Lung (tissue), 11 donors: ENCODE measurements at regions not wholly inside any gene's neighbourhood (a gene's known extent, or its start where the extent isn't known, plus 50 kb on each side); places are given as distances from the start of the nearest gene placed in this dataset.

Experiments used
- ATAC-seq: fragments of 200-7000 bp; cut with Tn5 transposase; one replicate; pipeline ENCODE4 v1.9.1; 2020; ENCODE audit warnings: moderate number of reproducible peaks; ENCODE audit not compliant: insufficient read depth, low FRiP score
- DNase-seq, 3 donors: peaks; one replicate each; pipeline ENCODE4 v3.0.0-alpha.2; 2013 to 2017
- H3K27ac ChIP-seq, 2 donors: one replicate each; pipeline ENCODE4 v1.5.1; 2013; ENCODE audit warnings: mild to moderate bottlenecking in 2 of 2, moderate library complexity in 2 of 2, control low read depth in 1 of 2, inconsistent platforms in 1 of 2, low read depth in 1 of 2, low read length in 1 of 2
- H3K27me3 ChIP-seq, 3 donors: one replicate each; pipeline ENCODE4 v1.5.1; 2013; ENCODE audit warnings: low read length in 2 of 3; ENCODE audit not compliant: control insufficient read depth in 3 of 3, insufficient read depth in 3 of 3
- H3K36me3 ChIP-seq, 4 donors: one replicate each; pipeline ENCODE4 v1.5.1; 2013; ENCODE audit warnings: low read length in 4 of 4, mild to moderate bottlenecking in 1 of 4, moderate library complexity in 1 of 4; ENCODE audit not compliant: control insufficient read depth in 4 of 4, insufficient read depth in 4 of 4
- H3K4me1 ChIP-seq, 5 donors: one replicate each; pipeline ENCODE4 v1.5.1; 2013; ENCODE audit warnings: low read length in 5 of 5, mild to moderate bottlenecking in 2 of 5, moderate library complexity in 1 of 5; ENCODE audit not compliant: control insufficient read depth in 5 of 5, insufficient read depth in 5 of 5
- H3K4me3 ChIP-seq: one replicate; pipeline ENCODE4 v1.5.1; 2013; ENCODE audit warnings: mild to moderate bottlenecking, control low read depth, moderate library complexity
- H3K9ac ChIP-seq, 2 donors: one replicate each; pipeline ENCODE4 v1.5.1; 2013; ENCODE audit warnings: low read length in 2 of 2, control low read depth in 1 of 2; ENCODE audit not compliant: insufficient read depth in 1 of 2
- H3K9me3 ChIP-seq, 4 donors: one replicate each; pipeline ENCODE4 v1.5.1; 2013; ENCODE audit warnings: low read length in 3 of 4, mild to moderate bottlenecking in 1 of 4, moderate library complexity in 1 of 4; ENCODE audit not compliant: control insufficient read depth in 4 of 4, insufficient read depth in 3 of 4
- CTCF ChIP-seq: IDR thresholded peaks from 2 replicates; pipeline ENCODE4 v1.5.1; 2012; ENCODE audit warnings: mild to moderate bottlenecking; ENCODE audit errors: control extremely low read depth, extremely low read depth
- WGBS, 2 donors: extraction: QIAGEN DNeasy Blood & Tissue Kit; methylation state at CpG; one replicate each; pipeline ENCODE4 v1.1.7; 2013; 5-methylcytosine and 5-hydroxymethylcytosine counted together
- donor health status: control.
- donor health status: control.
- donor health status: Bipolar disorder and iron deficiency.
- donor health status: healthy.
- donor health status: DM: yes; HTN: yes; CAD: no.

- Histone ChIP-seq H3K27me3 (no peaks in the 10 kb centered on the region), H3K27ac (no peak overlapping the region), H3K9ac (no peak overlapping the region), H3K4me1 (peaks cover 0 to 48% (median 0%) of the 10 kb centered on the region in 5 donors), H3K4me3 (no peak overlapping the region), H3K9me3 (no peaks in the 10 kb centered on the region), H3K36me3 (no peaks in the 10 kb centered on the region)
- ATAC-seq (no peak), DNase-seq (peak; percentile 60 to 98 (median 97))
- 38 to 48% methylated on average over 1 of the region's 1 CpG for WGBS, 2 donors
- TF ChIP-seq CTCF = no peak
Observed at GRCh38 chr14:59120921-59121320, 67.5 kb upstream of the DAAM1 start.

DNA sequence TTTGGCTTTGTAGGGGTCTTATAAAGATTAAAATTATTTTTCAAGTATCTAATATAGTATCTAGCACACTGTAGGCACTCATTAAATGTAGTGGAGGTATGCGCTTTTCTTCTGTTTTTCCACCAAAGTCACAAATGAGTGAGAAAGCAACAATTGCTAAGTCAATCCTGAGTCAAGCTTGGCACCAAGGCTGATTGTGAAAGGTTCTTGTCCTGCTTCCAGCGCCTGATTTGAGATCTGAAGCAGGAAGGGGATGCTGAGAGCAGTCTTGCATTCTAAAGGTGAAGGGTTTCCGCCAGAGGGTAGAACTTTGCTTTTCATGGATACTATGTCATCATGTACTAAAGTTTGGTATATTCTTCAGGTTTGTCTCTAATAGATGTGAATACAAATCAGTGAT, 64.9 kb upstream of the DAAM1 start:
- WGBS, 2 donors = 78 to 89% methylated on average over 3 of the region's 3 CpGs
- Histone ChIP-seq H3K27me3 (no peaks in the 10 kb centered on the region), H3K27ac (no peak overlapping the region), H3K4me3 (no peak overlapping the region), H3K9ac (no peak overlapping the region), H3K36me3 (no peaks in the 10 kb centered on the region), H3K9me3 (no peaks in the 10 kb centered on the region), H3K4me1 (peaks cover 0 to 45% (median 0%) of the 10 kb centered on the region in 5 donors)
- DNase-seq (peak in 1 of 3 donors; percentile 49), ATAC-seq (no peak)
- TF ChIP-seq CTCF = no peak

GRCh38 chr14:59123975-59124374, 64.5 kb upstream of the DAAM1 start:
- WGBS, 2 donors = 46 to 61% methylated on average over 4 of the region's 4 CpGs
- TF ChIP-seq CTCF = no peak
- no peaks in the 10 kb centered on the region for H3K27me3 ChIP-seq
- peak in 2 of 3 donors; percentile 60 to 63 for DNase-seq
- no peak for ATAC-seq
- no peak overlapping the region for H3K27ac ChIP-seq
- H3K36me3 ChIP-seq = no peaks in the 10 kb centered on the region
- H3K4me1 ChIP-seq = peaks cover 0 to 45% (median 0%) of the 10 kb centered on the region in 5 donors
- H3K9ac ChIP-seq = no peak overlapping the region
- no peaks in the 10 kb centered on the region for H3K9me3 ChIP-seq
- H3K4me3 ChIP-seq = no peak overlapping the region

GRCh38 chr14:59125156-59125555, 63.3 kb upstream of the DAAM1 start:
- Histone ChIP-seq H3K4me3 (no peak overlapping the region), H3K9ac (no peak overlapping the region), H3K9me3 (no peaks in the 10 kb centered on the region), H3K4me1 (peaks cover 0 to 35% (median 0%) of the 10 kb centered on the region in 5 donors), H3K27me3 (no peaks in the 10 kb centered on the region), H3K36me3 (no peaks in the 10 kb centered on the region), H3K27ac (no peak overlapping the region)
- no peak for TF ChIP-seq CTCF
- 73 to 79% methylated on average over 4 of the region's 4 CpGs for WGBS, 2 donors
- ATAC-seq = no peak
- no peak for DNase-seq
